Stimulated activated CD4-positive, alpha-beta T cell treated with anti-CD3 and anti-CD28 coated beads, Interleukin-4, amount 100 ng/mL, for 1 hour (primary cell): ENCODE measurements at regions not wholly inside any gene's neighbourhood (a gene's known extent, or its start where the extent isn't known, plus 50 kb on each side); places are given as distances from the start of the nearest gene placed in this dataset.
"Not testable (repeated sequence)": the region's sequence is repeated elsewhere in the genome, so short reads cannot be mapped to it uniquely, and the experiment has no call there.

Experiments used
- DNase-seq: peaks from one replicate; pipeline ENCODE4 v3.0.0-alpha.2; 2020

GRCh38 chr4:138420471-138420870 is 178.3 kb upstream of the SLC7A11 start:
- DNase-seq: no peak

- no peak for DNase-seq
Measured at GRCh38 chr4:138414202-138414601, 172.1 kb upstream of the SLC7A11 start.

DNA sequence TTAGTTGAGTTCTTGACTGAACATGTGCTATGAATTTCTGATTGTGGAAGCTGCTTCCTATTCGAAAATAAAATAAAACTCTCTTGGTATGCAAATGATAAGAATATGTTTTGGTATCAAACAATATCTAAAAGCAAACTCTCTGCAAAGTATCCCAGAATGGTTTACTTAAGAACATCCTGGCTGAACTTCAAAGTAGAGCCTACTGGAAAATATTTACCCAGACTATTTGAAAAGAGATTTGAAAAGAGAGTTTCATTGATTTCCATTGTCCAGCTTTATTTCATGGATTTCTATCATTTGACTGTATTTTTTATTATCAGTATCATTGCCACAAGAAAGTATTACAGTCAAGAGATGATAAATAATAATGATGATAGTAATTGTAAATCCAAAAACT is 171.1 kb upstream of the SLC7A11 start:
- no peak for DNase-seq

DNA sequence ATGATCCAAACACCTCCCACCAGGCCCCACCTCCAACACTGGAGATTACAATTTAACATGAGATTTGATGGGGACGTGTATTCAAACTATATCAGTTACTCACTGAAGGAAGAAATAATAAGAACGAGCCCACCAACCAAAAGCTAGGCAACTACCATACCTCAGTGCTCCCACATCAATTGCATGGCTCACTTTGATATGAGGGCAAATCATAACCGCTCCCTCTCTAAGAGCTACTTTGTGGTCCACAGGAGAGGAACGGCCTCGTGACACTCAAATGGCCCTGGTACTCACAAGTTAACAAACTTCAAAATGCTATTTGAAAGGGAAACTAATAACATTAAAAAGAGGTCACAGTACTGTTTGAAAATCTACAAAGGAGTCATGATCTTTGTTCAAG is 170.7 kb upstream of the SLC7A11 start:
- no peak for DNase-seq

GRCh38 chr4:138410266-138410665 is 168.1 kb upstream of the SLC7A11 start:
- DNase-seq: no peak

- DNase-seq: no peak
Measured at GRCh38 chr4:138409670-138410069, 167.5 kb upstream of the SLC7A11 start.

GRCh38 chr4:138408758-138409157 is 166.6 kb upstream of the SLC7A11 start:
- DNase-seq: no peak

DNA sequence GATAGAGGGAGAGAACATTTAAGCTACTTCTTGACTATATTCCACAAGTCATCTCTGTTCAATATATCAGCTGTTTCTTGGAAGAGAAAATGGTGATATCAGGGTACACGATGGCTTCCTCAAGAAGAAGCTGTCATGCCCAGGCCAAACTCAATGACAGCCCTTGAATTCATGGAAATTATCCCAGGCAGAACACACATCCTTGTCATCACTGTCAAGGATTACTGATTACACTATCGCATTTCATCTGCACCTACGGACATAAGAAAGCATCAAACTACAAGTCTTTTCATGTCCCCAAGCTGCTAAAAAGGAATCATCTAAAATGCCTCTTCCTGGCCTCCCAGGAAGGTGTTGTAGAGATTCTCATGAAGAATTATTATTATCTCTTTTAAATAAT is 165.2 kb upstream of the SLC7A11 start:
- DNase-seq: no peak

- DNase-seq: no peak
Measured at GRCh38 chr4:138406876-138407275, 164.7 kb upstream of the SLC7A11 start.

DNA sequence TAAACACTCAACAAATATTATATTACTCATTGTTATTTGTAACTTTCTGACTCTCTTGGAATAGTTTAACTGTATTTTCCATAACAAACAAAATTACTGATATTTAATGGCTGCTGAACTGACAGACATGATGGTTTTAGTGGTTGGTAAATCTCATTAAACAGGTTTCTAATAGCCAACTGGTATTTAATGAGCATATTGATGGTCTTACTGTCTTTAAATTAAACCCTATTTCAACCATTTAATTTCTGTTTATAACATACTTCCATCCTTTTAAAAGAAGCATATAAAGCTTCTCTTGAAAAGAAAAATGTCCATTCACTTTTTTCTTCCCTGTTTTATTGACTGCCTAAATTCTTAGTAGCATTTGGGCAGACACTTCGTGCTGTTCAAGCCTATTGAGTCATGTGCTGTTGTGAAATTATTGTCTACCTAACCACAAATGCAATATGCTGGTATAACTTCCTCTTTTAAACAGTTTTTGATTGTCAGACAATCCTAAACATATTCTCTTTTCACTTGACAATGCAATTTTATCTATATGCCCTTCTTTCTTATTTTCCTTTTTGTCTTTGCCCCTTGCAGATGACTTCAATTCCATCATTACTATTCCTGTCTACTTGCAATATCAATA is 163.9 kb upstream of the SLC7A11 start:
- DNase-seq: no peak

DNA sequence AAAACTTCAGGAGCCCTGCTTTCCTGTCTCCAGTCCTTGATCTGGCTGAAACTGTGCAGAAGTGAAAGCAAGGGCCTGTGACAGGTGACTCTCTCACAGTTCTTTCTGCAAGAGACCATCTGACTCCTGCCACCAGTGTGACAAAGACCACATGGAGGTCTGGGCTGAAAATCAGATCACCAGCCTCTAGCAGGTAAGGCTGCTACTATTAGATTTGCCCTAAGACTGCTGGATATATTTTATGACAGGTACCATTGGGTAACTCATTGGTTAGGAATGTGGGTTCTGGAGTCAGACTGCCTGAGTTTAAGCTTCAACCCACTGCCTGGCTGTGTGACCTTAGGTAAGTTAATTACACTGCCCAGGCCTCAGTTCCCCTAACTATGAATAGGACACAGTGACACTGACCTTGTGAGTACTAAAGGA is 163.3 kb upstream of the SLC7A11 start:
- no peak for DNase-seq

- DNase-seq: no peak
Measured at GRCh38 chr4:138404801-138405200, 162.7 kb upstream of the SLC7A11 start.

DNA sequence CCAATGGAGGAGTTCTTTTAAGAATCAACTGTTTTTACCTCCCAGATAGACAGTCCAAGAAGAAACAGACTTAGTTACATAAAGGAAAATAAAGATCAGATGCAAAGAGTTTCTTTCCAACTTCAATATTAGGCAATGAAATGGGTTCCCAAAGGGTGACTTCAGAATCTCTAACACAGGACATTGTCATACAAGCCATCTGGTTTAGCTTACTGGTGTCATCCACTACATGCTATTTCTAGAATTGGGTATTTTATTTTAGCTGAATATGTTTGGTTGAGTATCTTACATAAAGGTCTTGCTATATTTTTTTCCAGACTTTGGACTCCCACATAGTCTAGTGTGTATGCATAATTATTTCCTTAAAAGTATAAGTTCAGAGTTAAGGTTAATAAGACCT is 162.1 kb upstream of the SLC7A11 start:
- no peak for DNase-seq

- DNase-seq: no peak
Measured at GRCh38 chr4:138401334-138401733, 159.2 kb upstream of the SLC7A11 start.

DNA sequence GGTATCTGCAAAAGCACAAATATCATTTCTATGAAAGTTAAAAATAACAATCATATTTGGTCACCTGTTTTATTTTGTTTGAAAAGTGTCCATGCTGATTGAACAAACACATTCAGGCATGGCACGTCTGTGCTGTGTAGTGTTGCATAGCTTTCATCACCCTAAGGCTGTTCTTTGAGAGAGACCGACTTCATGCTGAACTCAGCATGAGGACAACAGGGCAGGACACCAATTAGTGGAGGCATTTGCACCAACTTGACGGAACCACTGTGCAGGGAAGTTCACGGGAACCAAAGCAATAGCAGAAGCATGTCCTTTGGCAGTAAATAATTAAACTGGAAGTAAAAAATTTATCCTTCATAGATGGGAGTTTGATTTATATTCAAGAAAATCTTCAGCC is 158.4 kb upstream of the SLC7A11 start:
- DNase-seq: no peak

DNA sequence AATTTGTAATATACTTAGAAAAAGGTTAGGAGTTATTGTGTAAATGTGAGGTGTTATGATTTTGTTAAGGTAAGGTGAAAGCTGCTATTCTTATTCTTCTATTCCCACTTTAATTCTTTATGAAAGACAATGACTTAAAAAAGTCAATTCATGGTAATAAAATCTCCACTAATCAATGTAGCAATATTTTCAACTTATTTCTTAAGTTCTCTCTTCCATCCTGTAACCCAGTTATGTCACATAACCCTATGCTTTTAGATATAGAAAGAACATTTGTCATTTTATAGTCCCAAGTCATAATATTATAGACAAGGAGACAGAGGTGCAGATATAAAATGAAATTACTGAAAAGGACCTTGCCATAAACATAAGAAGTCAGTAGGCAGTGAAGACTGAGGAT is 157.9 kb upstream of the SLC7A11 start:
- no peak for DNase-seq

DNA sequence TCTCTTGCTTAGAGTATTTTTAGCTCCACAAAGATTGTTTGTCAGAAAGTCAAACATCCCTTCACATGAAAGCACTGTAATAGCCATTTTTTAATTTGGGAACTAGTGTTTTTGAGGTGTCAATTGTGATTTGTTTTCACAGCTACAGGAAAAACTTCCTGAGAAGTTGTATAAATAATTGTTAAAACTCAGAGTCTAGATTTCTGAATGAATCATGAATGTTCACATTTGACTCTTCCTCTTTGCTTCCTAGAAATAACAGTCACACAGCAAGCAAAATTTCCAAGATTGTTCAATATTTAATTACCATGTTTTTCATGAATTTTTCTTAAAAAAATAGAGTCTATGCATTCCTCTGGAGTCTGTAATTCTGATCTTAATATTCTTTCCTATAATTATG is 156.9 kb upstream of the SLC7A11 start:
- no peak for DNase-seq

DNA sequence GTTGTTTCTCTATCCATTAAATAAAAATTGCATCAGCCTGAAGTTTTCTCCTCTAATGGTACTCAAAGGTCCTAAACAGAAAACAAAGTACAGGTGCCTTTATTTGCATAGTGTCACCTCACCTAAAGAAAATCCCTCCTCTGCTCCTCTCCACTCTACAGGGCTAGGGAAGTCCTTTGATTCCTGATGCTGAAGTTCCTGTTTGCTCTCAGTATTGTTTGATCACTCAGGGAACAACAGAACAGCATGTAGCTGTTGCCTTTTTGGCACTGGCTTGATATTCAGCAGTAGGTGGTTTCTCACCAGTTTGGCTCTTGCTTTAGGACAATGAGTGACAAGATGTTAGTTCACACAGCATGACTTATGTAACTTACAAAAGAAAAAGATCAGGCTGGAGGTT is 156.2 kb upstream of the SLC7A11 start:
- no peak for DNase-seq

GRCh38 chr4:138393886-138394610 is 151.9 kb upstream of the SLC7A11 start:
- no peak for DNase-seq

- DNase-seq: no peak
Measured at GRCh38 chr4:138392751-138393308, 150.7 kb upstream of the SLC7A11 start.

DNA sequence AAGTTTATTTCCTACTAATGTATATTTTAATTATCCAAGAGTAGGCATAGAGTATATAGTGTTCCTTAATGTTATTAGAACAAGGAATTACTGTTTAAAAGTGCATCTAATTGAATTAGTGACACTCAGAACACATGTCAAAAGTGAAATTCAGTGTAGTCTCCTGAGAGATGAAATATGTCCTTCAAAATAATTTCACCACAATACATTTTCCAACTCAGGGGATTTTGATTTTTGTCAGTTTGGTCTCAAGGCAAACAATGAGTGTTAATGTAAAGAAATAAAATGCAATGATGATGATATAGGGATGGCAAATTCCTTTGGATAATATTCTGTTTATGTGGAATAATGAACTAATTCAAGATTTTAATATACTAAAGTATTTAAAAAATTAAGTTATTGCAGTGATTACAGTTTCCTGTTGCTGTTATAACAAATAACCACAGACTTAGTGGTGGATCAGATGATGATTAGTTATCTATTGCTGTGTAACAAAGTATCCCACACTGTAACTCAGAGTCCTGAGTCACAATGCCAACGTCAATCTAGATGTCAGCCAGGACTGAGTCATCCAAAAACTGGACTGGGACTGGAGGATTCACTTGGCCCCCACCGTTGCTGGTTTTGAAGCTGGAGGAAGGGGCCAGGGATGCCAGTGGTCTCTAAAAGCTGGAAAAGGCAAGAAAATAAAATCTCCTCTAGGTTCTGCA is 148.0 kb upstream of the SLC7A11 start:
- no peak for DNase-seq

- no peak for DNase-seq
Measured at GRCh38 chr4:138374947-138375346, 132.8 kb upstream of the SLC7A11 start.

DNA sequence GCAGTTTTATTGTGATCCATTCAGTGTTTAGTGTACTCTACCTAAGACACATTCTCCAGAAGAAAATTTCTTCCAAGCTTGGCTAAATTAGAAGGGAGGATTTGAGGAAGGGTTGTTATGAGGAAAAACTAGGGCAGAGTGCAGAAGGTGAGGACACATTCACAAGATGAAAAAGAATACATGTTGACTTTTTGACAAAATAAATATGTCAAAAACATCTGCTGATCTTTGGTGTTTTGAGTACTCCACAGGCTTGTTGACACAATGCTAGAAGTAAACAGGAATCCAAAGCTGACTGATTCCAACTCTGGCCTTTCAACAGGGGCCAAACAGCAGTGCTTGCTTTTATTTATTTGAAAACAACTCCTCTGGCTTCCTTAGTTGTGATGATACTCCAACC is 125.8 kb upstream of the SLC7A11 start:
- DNase-seq: no peak

DNA sequence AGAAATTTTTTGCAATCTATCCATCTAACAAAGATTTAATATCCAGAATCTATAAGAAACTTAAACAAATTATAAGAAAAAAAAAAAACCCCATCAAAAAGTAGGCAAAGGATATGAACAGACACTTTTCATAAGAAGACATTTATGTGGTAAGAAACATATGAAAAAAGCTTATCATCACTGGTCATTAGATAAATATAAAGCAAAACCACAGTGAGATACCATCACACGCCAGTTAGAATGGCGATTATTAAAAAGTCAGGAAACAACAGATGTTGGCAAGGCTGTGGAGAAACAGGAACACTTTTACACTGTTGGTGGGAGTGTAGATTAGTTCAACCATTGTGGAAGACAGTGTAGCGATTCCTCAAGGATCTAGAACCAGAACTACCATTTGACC is 110.3 kb upstream of the SLC7A11 start:
- not testable (repeated sequence) for DNase-seq
